B cell (primary cell): ENCODE measurements at regions not wholly inside any gene's neighbourhood (a gene's known extent, or its start where the extent isn't known, plus 50 kb on each side); places are given as distances from the start of the nearest gene placed in this dataset.

Source experiments
- CTCF ChIP-seq: fragments of 200-600 bp; IDR thresholded peaks from one replicate; pipeline ENCODE4 v1.8.0; 2022; ENCODE audit warnings: antibody characterized with exemption, mild to moderate bottlenecking
- EZH2 ChIP-seq: IDR thresholded peaks from 2 replicates; pipeline ENCODE4 v1.6.1; 2012; ENCODE audit warnings: borderline replicate concordance, low read depth, mild to moderate bottlenecking, moderate library complexity, low read length; ENCODE audit not compliant: insufficient read depth, poor library complexity, severe bottlenecking

GRCh38 chr6:8155259-8156012 lies 53.1 kb upstream of the EEF1E1 start:
- no peak for TF ChIP-seq CTCF
- no peak for TF ChIP-seq EZH2
